Neural cell (in vitro differentiated cells): ENCODE measurements at regions not wholly inside any gene's neighbourhood (a gene's known extent, or its start where the extent isn't known, plus 50 kb on each side); places are given as distances from the start of the nearest gene placed in this dataset.

Experiments used
- H2AFZ ChIP-seq: fragments of 200-600, 300-800 bp; sonication (generic), shearing (Covaris generic); 2 replicates; pipeline ENCODE4 v1.6.0; 2014; ENCODE audit warnings: low read depth, mild to moderate bottlenecking, antibody characterized with exemption, low read length, moderate library complexity
- H3F3A ChIP-seq: fragments of 200-600 bp; shearing (Covaris generic); 2 replicates; pipeline ENCODE4 v1.6.1; 2016; ENCODE audit warnings: mild to moderate bottlenecking, moderate library complexity, mixed read lengths, antibody characterized with exemption, low read length; ENCODE audit not compliant: insufficient read depth, poor library complexity, severe bottlenecking
- H3K27ac ChIP-seq: fragments of 200-600, 300-800 bp; sonication (generic), shearing (Covaris generic); 2 replicates; pipeline ENCODE4 v1.5.1; 2014; ENCODE audit warnings: mild to moderate bottlenecking, low read length, moderate library complexity
- H3K27me3 ChIP-seq: fragments of 300-800, 200-600 bp; sonication (generic), shearing (Covaris generic); 2 replicates; pipeline ENCODE4 v1.6.0; 2014; ENCODE audit warnings: mild to moderate bottlenecking, low read depth, low read length, moderate library complexity; ENCODE audit not compliant: insufficient read depth
- H3K36me3 ChIP-seq: fragments of 300-800, 200-600 bp; sonication (generic), shearing (Covaris generic); 2 replicates; pipeline ENCODE4 v1.5.1; 2014; ENCODE audit warnings: mild to moderate bottlenecking, antibody characterized with exemption, low read length, moderate library complexity; ENCODE audit not compliant: insufficient read depth
- H3K4me2 ChIP-seq: fragments of 300-800, 200-600 bp; sonication (generic), shearing (Covaris generic); 2 replicates; pipeline ENCODE4 v1.6.0; 2014; ENCODE audit warnings: mild to moderate bottlenecking, low read length
- H3K4me3 ChIP-seq: fragments of 300-800, 200-600 bp; sonication (generic), shearing (Covaris generic); 2 replicates; pipeline ENCODE4 v1.5.1; 2014; ENCODE audit warnings: mild to moderate bottlenecking, low read length, moderate library complexity
- H3K79me2 ChIP-seq: fragments of 200-600 bp; shearing (Covaris generic); replicated peaks from 2 replicates; pipeline ENCODE4 v1.6.0; 2014; ENCODE audit warnings: mild to moderate bottlenecking, low read length, moderate library complexity; ENCODE audit not compliant: insufficient read depth
- H3K9ac ChIP-seq: fragments of 300-800, 200-600 bp; sonication (generic), shearing (Covaris generic); 2 replicates; pipeline ENCODE4 v1.6.1; 2016; ENCODE audit warnings: mild to moderate bottlenecking, low read length, mixed read lengths
- H3K9me2 ChIP-seq: fragments of 200-600 bp; shearing (Covaris generic); 2 replicates; pipeline ENCODE4 v1.6.1; 2016; ENCODE audit warnings: mild to moderate bottlenecking, low read length, mixed read lengths; ENCODE audit not compliant: insufficient read depth
- H3K9me3 ChIP-seq: fragments of 200-600, 300-800 bp; sonication (generic), shearing (Covaris generic); 2 replicates; pipeline ENCODE4 v1.6.1; 2016; ENCODE audit warnings: mild to moderate bottlenecking, mixed run types, low read length, moderate library complexity, mixed read lengths
- H4K20me1 ChIP-seq: fragments of 200-600 bp; shearing (Covaris generic); 2 replicates; pipeline ENCODE4 v1.6.1; 2016; ENCODE audit warnings: mild to moderate bottlenecking, mixed run types; ENCODE audit not compliant: insufficient read depth
- CTCF ChIP-seq: fragments of 450-650 bp; IDR thresholded peaks from 2 replicates; pipeline ENCODE4 v1.5.1; 2014; ENCODE audit warnings: antibody characterized with exemption, mild to moderate bottlenecking, moderate library complexity; ENCODE audit not compliant: poor library complexity, severe bottlenecking
- EP300 ChIP-seq: fragments of 450-650 bp; conservative IDR thresholded peaks from 2 replicates; pipeline ENCODE4 v1.6.1; 2014; ENCODE audit warnings: antibody characterized with exemption, mild to moderate bottlenecking, moderate library complexity; ENCODE audit not compliant: poor library complexity, severe bottlenecking
- EZH2 ChIP-seq: fragments of 200-600, 300-800 bp; shearing (Covaris generic), sonication (generic); IDR thresholded peaks from 2 replicates; pipeline ENCODE4 v1.6.1; 2014; ENCODE audit warnings: antibody characterized with exemption, low read length, borderline replicate concordance, mild to moderate bottlenecking; ENCODE audit not compliant: insufficient read depth, poor library complexity, severe bottlenecking
- MXI1 ChIP-seq: fragments of 450-650 bp; conservative IDR thresholded peaks from 2 replicates; pipeline ENCODE4 v1.6.1; 2014; ENCODE audit warnings: antibody characterized with exemption, mild to moderate bottlenecking; ENCODE audit not compliant: poor library complexity, severe bottlenecking
- POLR2AphosphoS5 ChIP-seq: IDR thresholded peaks from 2 replicates; pipeline ENCODE4 v1.6.1; 2012
- RAD21 ChIP-seq: fragments of 450-650 bp; conservative IDR thresholded peaks from 2 replicates; pipeline ENCODE4 v1.6.1; 2014; ENCODE audit warnings: antibody characterized with exemption, mild to moderate bottlenecking, moderate library complexity
- REST ChIP-seq: IDR thresholded peaks from 2 replicates; pipeline ENCODE4 v1.6.1; 2012; ENCODE audit warnings: borderline replicate concordance
- SMC3 ChIP-seq: fragments of 450-650 bp; conservative IDR thresholded peaks from 2 replicates; pipeline ENCODE4 v1.6.1; 2014; ENCODE audit warnings: antibody characterized with exemption, mild to moderate bottlenecking, moderate library complexity; ENCODE audit not compliant: poor library complexity
- TAF1 ChIP-seq: IDR thresholded peaks from 2 replicates; pipeline ENCODE4 v1.6.1; 2012; ENCODE audit warnings: low read depth

- no peak overlapping the region for H3K4me3 ChIP-seq
- H3K79me2 ChIP-seq: no peaks in the 10 kb centered on the region
- H3F3A ChIP-seq: no peaks in the 10 kb centered on the region
- TF ChIP-seq EZH2 (no peak), TAF1 (no peak), CTCF (no peak), SMC3 (no peak), EP300 (no peak), MXI1 (no peak), REST (no peak), RAD21 (no peak)
- H2AFZ ChIP-seq: no peak overlapping the region
- H3K9me2 ChIP-seq: no peaks in the 10 kb centered on the region
- H3K27me3 ChIP-seq: no peaks in the 10 kb centered on the region
- H3K36me3 ChIP-seq: no peaks in the 10 kb centered on the region
- no peaks in the 10 kb centered on the region for H4K20me1 ChIP-seq
- H3K9me3 ChIP-seq: no peaks in the 10 kb centered on the region
- H3K4me2 ChIP-seq: no peak overlapping the region
- H3K27ac ChIP-seq: no peak overlapping the region
- H3K9ac ChIP-seq: no peak overlapping the region
Observed at GRCh38 chr1:182260516-182260915, 131.1 kb downstream of the GLUL start.

- no peak overlapping the region for H3K4me2 ChIP-seq
- no peaks in the 10 kb centered on the region for H3K9me2 ChIP-seq
- H3F3A ChIP-seq: no peaks in the 10 kb centered on the region
- no peak for TF ChIP-seq POLR2AphosphoS5
- TF ChIP-seq CTCF: no peak
- no peak for TF ChIP-seq REST
- TF ChIP-seq RAD21: no peak
- no peak for TF ChIP-seq SMC3
- TF ChIP-seq EP300: no peak
- TF ChIP-seq EZH2: no peak
- no peak for TF ChIP-seq MXI1
- no peak for TF ChIP-seq TAF1
- H3K79me2 ChIP-seq: no peaks in the 10 kb centered on the region
- H4K20me1 ChIP-seq: no peaks in the 10 kb centered on the region
- no peaks in the 10 kb centered on the region for H3K27me3 ChIP-seq
- H3K9me3 ChIP-seq: no peaks in the 10 kb centered on the region
- no peak overlapping the region for H3K27ac ChIP-seq
- no peak overlapping the region for H2AFZ ChIP-seq
- H3K9ac ChIP-seq: no peak overlapping the region
- no peaks in the 10 kb centered on the region for H3K36me3 ChIP-seq
- H3K4me3 ChIP-seq: no peak overlapping the region
Observed at GRCh38 chr1:182259968-182260367, 131.6 kb downstream of the GLUL start.
